SK-MEL-5 (cell line): ENCODE measurements at regions not wholly inside any gene's neighbourhood (a gene's known extent, or its start where the extent isn't known, plus 50 kb on each side); places are given as distances from the start of the nearest gene placed in this dataset.

Experiments
- DNase-seq: peaks from one replicate; pipeline ENCODE4 v3.0.0-alpha.2; 2016; ENCODE audit warnings: low read depth, low spot score
- in situ Hi-C: cut with HindIII; loops from 2 replicates; pipeline ENCODE4 v1.10.0; 2016; ENCODE audit warnings: low sequenced_read_pairs, high pct_unique_total_duplicates, low pct_unique_long_range_greater_than_20kb

DNA sequence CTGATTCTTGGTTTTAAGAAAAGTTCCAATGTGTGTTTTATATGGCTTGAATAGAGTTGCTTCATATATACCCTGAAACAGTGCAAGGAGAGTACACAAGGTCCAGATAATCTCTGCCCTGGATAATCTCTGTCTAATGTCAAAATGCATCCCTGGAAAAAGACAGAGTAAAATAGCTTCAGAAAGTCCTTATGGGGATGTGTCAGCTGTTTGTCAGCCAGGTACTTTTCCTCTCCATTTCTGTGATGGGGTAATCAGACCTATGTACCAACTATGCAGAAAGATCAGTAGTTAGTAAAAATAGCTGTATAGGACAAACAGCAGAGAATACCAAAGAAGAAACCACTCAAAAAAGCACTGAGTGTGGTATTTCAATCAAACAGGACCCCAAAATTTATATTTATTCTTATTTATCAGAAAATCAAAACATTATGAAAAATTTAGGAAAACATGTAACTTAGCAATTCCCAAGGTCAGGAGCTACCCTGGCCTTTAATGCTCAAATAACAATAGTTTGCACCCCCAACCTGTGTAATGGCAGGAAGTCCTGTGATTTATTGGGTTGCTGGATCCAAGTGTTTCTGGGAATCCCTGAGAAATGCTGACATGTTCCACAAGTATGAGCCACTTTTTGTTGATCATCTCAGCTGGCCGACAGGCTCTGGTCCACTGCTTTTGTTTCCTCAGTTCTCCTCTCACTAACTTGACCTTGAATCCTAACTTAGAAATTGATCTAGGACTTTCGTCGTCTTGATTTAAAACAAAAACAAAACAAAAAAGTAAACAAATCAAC lies 69.6 kb downstream of the MDH1 start:
- DNase-seq: no peak
- in situ Hi-C loops: no loop called here

- in situ Hi-C loops: no loop called here
- no peak for DNase-seq
These were observed 71.3 kb downstream of the MDH1 start for GRCh38 chr2:63660060-63660459.

- in situ Hi-C loops: no loop called here
- no peak for DNase-seq
These were observed 72.3 kb downstream of the MDH1 start for GRCh38 chr2:63661076-63661475.

- DNase-seq: no peak
- in situ Hi-C loops: no loop called here
These were observed 73.5 kb downstream of the MDH1 start for GRCh38 chr2:63662028-63662804.

DNA sequence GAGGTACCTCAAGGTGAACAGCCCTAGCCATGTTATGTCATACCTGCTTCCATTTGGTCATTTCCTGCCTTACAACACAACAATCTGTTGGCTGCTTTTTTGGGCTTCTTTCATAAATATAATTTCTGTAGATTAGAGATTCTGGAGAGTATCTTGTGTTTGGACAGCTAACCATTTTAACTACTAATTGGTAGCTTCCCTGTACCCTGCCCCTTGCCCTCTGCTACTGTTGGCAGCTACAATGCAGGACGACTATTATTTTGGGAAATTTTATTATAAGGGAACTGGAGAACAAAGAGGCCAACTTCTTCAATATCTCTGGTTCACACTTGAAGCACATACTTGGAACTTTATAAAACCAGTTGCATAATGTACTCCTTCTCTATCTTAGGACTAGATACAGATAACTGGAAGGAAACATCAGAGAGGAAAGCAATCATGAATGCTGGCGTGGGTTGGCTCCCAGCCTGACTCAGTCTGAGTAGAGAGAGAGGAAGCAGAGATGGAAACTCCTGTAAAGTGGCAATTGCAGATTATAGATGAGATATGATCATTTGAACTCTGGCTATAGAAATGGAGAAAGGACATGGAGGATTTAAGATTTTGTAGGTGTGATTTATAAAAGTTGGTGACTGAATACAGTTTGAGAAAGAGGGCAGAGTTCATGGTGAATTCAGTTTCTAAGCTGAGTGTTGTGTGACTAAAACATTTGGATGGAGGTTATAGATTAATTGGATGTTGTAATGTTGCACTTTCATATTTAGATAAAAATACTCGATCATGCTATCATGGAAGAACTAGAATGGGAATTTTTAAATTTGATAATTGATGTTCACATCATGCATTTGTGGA lies 74.5 kb downstream of the MDH1 start:
- in situ Hi-C loops: no loop called here
- no peak for DNase-seq

DNA sequence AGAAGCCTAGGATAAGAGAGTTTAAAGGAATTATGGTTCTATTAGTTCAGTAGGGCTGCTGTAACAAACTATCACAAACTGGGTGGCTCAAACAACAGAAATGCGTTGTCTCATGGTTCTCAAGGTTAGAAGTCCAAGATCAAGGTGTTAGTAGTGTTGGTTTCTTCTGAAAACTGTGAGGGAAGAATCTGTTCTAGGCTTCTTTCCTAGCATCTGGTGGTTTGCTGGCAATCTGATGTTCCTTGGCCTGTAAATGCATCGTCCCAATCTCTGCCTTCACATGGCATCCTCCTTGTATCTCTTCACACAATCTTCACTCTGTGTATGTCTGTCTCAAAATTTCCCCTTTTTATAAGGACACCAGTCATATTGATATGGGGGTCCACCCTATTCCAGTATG lies 76.3 kb downstream of the MDH1 start:
- no peak for DNase-seq
- in situ Hi-C loops: no loop called here

DNA sequence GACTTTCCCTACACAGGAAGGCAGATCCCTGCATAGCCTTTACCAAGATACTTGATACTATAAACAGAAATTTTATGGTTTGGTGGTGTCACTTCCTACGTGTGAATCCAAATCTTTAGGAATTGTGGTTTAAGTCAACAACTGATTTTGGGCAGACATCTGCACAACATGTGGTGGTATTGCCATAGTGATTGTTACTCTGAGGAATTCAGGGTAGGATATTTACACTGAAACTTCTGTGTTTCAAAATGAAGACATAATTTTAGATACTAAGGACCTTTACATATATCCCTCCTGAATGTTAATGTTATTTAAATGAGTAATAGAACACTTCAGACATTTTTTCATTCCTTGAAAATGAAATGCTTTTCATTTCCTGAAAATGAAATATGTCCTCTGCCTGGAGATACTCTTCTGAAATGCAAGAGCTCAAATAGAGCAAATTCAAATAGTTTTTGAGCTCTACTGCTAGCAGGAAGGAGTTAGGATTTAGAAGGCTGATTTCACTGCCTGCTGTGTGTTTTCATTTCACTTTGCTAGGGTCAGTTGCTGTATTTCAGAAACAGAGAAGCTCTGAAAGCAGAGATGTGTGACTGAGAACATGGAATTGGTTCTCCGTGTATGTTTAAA lies 77.2 kb downstream of the MDH1 start:
- no peak for DNase-seq
- in situ Hi-C loops: no loop called here

- no peak for DNase-seq
These were observed 78.5 kb downstream of the MDH1 start for GRCh38 chr2:63667132-63667700.

GRCh38 chr2:63668000-63668399 lies 79.2 kb downstream of the MDH1 start:
- in situ Hi-C loops: no loop called here
- DNase-seq: no peak

More at GRCh38 chr2:63667132-63667700, 78.5 kb downstream of the MDH1 start:
- in situ Hi-C loops: no loop called here

DNA sequence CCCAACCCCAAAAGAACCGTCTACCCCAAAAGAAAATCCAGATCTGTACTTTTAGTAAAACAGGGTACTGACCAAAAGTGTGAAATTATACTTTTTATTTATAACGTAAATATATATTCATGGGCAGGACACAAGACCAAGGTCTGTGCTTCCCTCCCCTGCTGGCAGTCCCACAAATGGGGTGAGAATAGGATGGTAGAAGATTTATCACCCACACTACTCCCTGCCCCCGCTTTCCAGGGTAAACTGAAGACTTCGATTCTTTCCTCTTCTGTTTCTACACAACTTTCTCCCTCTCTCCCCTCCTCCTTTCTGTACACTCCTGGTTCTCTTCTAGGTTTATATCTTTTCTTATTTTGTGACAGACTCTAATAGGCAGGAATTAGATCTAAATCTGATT lies 79.7 kb downstream of the MDH1 start:
- no peak for DNase-seq
- in situ Hi-C loops: no loop called here

GRCh38 chr2:63669596-63669995 lies 80.8 kb downstream of the MDH1 start:
- in situ Hi-C loops: no loop called here

DNA sequence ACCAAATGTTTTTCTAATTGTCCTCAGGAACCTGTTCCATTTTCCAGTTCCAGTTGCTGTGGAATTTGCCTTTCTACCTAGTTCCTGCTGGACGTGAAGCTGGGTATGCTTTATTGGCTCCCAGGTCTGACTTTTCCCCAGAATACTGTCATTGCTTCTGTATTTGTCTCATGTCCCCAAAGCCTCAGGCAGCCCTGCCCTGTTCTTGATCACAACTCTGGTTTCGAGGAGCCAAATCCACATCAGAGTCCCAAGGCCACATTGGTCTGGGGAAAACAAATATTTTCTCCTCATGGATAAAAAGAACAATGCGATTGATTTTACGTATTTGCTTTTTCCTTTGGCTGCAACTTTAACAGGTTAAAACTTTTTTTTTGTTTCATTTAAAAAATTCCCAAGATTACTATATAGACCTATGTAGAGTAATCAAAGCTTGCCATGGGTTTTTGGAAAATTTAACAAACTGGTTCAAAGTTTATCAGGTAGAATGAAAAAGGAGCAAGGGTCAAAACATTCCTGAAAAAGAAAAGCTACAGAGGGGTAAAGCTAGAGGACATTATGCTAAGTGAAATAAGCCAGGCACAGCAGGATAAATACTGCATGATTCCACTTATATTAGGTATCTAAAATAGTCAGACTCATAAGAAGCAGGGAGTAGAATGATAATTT lies 85.2 kb downstream of the MDH1 start:
- in situ Hi-C loops: no loop called here
- DNase-seq: no peak

More at GRCh38 chr2:63669596-63669995, 80.8 kb downstream of the MDH1 start:
- DNase-seq: no peak

DNA sequence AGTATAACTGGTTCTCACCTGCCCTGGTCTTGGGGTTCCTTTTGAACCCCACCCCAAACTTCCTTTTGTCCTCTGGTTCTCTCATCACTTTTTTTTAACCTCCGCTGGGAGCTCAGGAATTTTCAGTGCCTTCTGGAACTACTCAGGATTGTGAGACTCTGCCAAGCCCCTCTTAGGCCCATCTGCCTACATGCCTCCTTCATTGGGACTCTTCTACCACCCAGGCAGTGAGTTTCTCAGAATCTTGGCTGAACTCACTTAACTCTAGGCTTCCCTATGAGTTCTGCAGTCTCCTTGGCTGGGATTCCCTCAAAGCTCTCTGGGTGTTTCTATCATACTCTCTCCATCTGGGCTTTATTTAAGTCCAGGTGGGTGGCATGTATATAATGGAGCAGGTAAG lies 86.3 kb downstream of the MDH1 start:
- in situ Hi-C loops: no loop called here
- DNase-seq: no peak

- in situ Hi-C loops: no loop called here
- DNase-seq: no peak
These were observed 87.4 kb downstream of the MDH1 start for GRCh38 chr2:63676135-63676534.

GRCh38 chr2:63678085-63678484 lies 89.3 kb downstream of the MDH1 start:
- no peak for DNase-seq
- in situ Hi-C loops: no loop called here

GRCh38 chr2:63678551-63678950 lies 89.8 kb downstream of the MDH1 start:
- no peak for DNase-seq
- in situ Hi-C loops: no loop called here

- no peak for DNase-seq
- in situ Hi-C loops: no loop called here
These were observed 90.6 kb downstream of the MDH1 start for GRCh38 chr2:63679252-63679855.
